Smooth muscle cell (in vitro differentiated cells): ENCODE measurements at regions not wholly inside any gene's neighbourhood (a gene's known extent, or its start where the extent isn't known, plus 50 kb on each side); places are given as distances from the start of the nearest gene placed in this dataset.
"Not testable (repeated sequence)": the region's sequence is repeated elsewhere in the genome, so short reads cannot be mapped to it uniquely, and the experiment has no call there.

Experiments used
- DNase-seq: peaks from one replicate; lab custom pipeline; 2025; ENCODE audit not compliant: unreplicated experiment; lab: John Stamatoyannopoulos, UW
- H2AFZ ChIP-seq: fragments of 200-600 bp; sonication (generic); 2 replicates; pipeline ENCODE4 v1.6.0; 2016; ENCODE audit warnings: antibody characterized with exemption, low read depth, mild to moderate bottlenecking
- H3F3A ChIP-seq: fragments of 200-600 bp; sonication (generic); 2 replicates; pipeline ENCODE4 v1.6.0; 2017; ENCODE audit warnings: antibody characterized with exemption, low read depth
- H3K27ac ChIP-seq: fragments of 200-600 bp; sonication (generic); 2 replicates; pipeline ENCODE4 v1.5.1; 2016; ENCODE audit warnings: low read depth, mild to moderate bottlenecking
- H3K27me3 ChIP-seq: fragments of 200-600 bp; sonication (generic); 2 replicates; pipeline ENCODE4 v1.6.1; 2016; ENCODE audit warnings: low read depth, mild to moderate bottlenecking
- H3K36me3 ChIP-seq: fragments of 200-600 bp; sonication (generic); 2 replicates; pipeline ENCODE4 v1.5.1; 2016; ENCODE audit warnings: low read depth
- H3K4me1 ChIP-seq: fragments of 200-600 bp; sonication (generic); 2 replicates; pipeline ENCODE4 v1.5.1; 2016; ENCODE audit warnings: low read depth
- H3K4me2 ChIP-seq: fragments of 200-600 bp; sonication (generic); 2 replicates; pipeline ENCODE4 v1.6.0; 2016; ENCODE audit warnings: mild to moderate bottlenecking
- H3K4me3 ChIP-seq: fragments of 200-600 bp; sonication (generic); 2 replicates; pipeline ENCODE4 v1.5.1; 2016; ENCODE audit warnings: mild to moderate bottlenecking
- H3K79me2 ChIP-seq: fragments of 200-600 bp; sonication (generic); 2 replicates; pipeline ENCODE4 v1.6.0; 2016; ENCODE audit warnings: low read depth, mild to moderate bottlenecking
- H3K9ac ChIP-seq: fragments of 200-600 bp; sonication (generic); 2 replicates; pipeline ENCODE4 v1.6.0; 2016; ENCODE audit warnings: low read depth
- H3K9me3 ChIP-seq: fragments of 200-600 bp; sonication (generic); replicated peaks from 2 replicates; pipeline ENCODE4 v1.5.1; 2016; ENCODE audit warnings: low read depth
- H4K20me1 ChIP-seq: fragments of 200-600 bp; sonication (generic); 2 replicates; pipeline ENCODE4 v1.6.0; 2016; ENCODE audit warnings: low read depth
- WGBS: methylation state at CpG from one replicate; pipeline ENCODE4 v1.1.7; 2016; ENCODE audit warnings: low lambda C conversion rate; 5-methylcytosine and 5-hydroxymethylcytosine counted together
- TF ChIP-seq, protein P1 (sequence below): fragments of 200-600 bp; sonication (generic); IDR thresholded peaks from 2 replicates; pipeline ENCODE4 v1.5.1; 2017; ENCODE audit warnings: borderline replicate concordance, mild to moderate bottlenecking, antibody characterized with exemption; ENCODE audit not compliant: insufficient read depth, poor library complexity, severe bottlenecking

DNA sequence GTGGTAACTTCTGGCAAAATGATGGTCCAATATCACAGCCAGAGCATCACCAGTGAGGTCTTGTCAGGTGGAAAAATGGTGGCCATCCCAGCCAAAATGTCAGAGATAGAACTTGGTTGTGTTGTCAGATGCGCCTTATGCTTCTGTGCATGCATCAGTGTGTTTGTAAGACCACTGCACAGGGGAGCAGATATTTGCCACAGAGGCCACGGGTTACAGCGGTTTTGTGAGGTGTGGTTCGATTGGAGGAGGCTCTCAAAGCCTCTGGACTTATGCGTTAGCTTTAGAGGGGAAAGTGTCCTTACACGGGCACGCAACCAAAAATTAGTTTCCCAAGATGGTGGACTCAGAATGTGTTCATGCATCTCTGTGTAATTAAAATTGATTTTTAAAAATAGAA lies 243.8 kb downstream of the ADGRD1 start:
- TF ChIP-seq, protein P1, sequence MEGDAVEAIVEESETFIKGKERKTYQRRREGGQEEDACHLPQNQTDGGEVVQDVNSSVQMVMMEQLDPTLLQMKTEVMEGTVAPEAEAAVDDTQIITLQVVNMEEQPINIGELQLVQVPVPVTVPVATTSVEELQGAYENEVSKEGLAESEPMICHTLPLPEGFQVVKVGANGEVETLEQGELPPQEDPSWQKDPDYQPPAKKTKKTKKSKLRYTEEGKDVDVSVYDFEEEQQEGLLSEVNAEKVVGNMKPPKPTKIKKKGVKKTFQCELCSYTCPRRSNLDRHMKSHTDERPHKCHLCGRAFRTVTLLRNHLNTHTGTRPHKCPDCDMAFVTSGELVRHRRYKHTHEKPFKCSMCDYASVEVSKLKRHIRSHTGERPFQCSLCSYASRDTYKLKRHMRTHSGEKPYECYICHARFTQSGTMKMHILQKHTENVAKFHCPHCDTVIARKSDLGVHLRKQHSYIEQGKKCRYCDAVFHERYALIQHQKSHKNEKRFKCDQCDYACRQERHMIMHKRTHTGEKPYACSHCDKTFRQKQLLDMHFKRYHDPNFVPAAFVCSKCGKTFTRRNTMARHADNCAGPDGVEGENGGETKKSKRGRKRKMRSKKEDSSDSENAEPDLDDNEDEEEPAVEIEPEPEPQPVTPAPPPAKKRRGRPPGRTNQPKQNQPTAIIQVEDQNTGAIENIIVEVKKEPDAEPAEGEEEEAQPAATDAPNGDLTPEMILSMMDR: no peak
- Histone ChIP-seq H3K9ac (no peak overlapping the region), H3F3A (no peaks in the 10 kb centered on the region), H3K36me3 (no peaks in the 10 kb centered on the region), H2AFZ (no peak overlapping the region), H3K27me3 (no peaks in the 10 kb centered on the region), H3K4me3 (no peak overlapping the region), H3K4me1 (no peaks in the 10 kb centered on the region), H3K9me3 (no peaks in the 10 kb centered on the region), H3K4me2 (no peak overlapping the region), H3K27ac (no peak overlapping the region), H4K20me1 (no peaks in the 10 kb centered on the region), H3K79me2 (no peaks in the 10 kb centered on the region)
- no peak for DNase-seq
- WGBS: 88% methylated on average over 7 of the region's 7 CpGs

DNA sequence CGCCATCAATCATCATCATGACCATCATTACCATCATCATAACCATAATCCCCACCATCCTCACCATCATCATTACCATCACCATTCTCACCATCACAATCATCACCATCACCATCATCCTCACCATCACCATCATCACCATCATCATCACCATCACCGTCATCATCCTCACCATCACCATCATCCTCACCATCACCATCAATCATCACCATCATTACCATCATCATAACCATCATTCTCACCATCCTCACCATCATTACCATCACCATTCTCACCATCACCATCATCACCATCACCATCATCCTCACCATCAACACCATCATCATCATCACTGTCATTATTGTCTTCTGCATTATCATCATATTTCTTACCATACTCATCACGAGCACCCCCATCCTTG lies 245.5 kb downstream of the ADGRD1 start:
- 70% methylated on average over 3 of the region's 3 CpGs for WGBS
- TF ChIP-seq, protein P1: no peak
- no peak overlapping the region for H3K9ac ChIP-seq

DNA sequence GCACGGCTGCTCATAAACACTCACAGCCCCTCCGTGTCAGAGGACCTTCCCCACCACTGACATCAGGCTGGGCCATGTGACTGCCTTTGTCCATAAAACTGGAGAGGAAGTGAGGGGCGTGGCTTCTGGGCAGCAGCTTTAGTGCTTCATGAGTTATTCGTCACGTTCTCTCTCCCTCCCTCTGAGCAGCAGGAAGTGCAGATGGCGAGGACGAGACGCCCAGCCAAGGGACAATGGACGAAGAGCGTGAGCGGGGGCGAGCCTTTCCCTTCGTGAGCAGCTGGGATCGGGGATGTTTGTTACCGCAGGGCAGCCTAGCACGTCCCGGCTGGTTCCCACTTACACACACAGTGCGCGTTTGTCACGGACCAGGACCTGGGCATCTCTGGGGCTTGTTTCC lies 248.2 kb downstream of the ADGRD1 start:
- H3K9ac ChIP-seq, H2AFZ ChIP-seq, H3F3A ChIP-seq, H3K27ac ChIP-seq, H3K9me3 ChIP-seq, H3K4me2 ChIP-seq, H3K36me3 ChIP-seq, DNase-seq, H3K27me3 ChIP-seq, H3K79me2 ChIP-seq, H4K20me1 ChIP-seq, H3K4me3 ChIP-seq, H3K4me1 ChIP-seq: not testable (repeated sequence)
- WGBS: no CpG with 5 or more reads among the region's 20 CpGs

More for the DNA sequence above, 245.5 kb downstream of the ADGRD1 start:
- H3K27me3 ChIP-seq: no peaks in the 10 kb centered on the region
- H3K36me3 ChIP-seq: no peaks in the 10 kb centered on the region
- no peaks in the 10 kb centered on the region for H3K79me2 ChIP-seq
- H3F3A ChIP-seq: no peaks in the 10 kb centered on the region
- DNase-seq: no peak
- H4K20me1 ChIP-seq: no peaks in the 10 kb centered on the region
- H3K4me3 ChIP-seq: no peak overlapping the region
- H3K4me1 ChIP-seq: no peaks in the 10 kb centered on the region
- H3K27ac ChIP-seq: no peak overlapping the region
- no peaks in the 10 kb centered on the region for H3K9me3 ChIP-seq
- no peak overlapping the region for H2AFZ ChIP-seq
- H3K4me2 ChIP-seq: no peak overlapping the region

DNA sequence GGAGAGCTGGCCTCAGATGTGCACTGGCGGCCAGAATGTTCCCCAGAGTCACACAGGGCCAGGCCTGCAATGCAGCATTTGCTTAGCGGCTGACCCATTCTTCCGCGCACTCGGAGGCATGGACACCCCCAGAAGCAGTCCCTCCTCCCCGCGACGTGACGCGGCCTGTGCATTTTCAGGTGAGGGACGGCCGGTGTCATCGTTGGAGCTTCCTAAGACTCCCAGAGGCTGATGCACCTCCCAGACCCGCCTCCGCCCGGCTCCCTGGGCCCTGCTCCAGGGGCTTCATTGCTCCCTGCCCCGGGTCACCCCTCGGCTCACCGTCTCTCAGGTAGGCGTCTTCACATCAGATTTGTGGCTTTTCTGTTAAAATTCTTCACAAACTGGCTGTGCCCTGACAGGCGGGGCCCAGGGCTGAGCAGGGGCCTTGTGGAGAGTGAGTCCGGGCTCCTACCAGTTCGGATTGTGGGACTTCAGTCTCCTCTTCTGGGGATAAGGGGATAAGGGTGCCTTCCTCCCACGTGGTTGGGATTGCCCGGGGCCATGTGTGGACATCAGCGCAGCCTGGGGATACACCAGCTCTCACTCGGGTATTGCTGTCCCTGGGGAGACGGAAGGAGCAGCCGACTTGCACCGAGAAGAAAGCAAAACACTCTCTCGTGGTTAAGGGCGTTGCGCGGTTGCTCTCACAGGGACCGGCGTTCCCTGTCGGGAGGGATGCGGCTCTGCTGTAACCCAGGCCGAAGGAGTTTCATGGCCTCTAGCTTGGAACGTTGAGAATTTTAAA lies 249.1 kb downstream of the ADGRD1 start:
- TF ChIP-seq, protein P1: no peak
- Histone ChIP-seq H3K27ac (no peak overlapping the region), H3K9ac (no peak overlapping the region), H3K9me3 (no peaks in the 10 kb centered on the region), H3K79me2 (no peaks in the 10 kb centered on the region), H3K4me1 (no peaks in the 10 kb centered on the region), H3F3A (no peaks in the 10 kb centered on the region), H2AFZ (no peak overlapping the region), H4K20me1 (no peaks in the 10 kb centered on the region), H3K4me3 (no peak overlapping the region), H3K27me3 (no peaks in the 10 kb centered on the region), H3K4me2 (no peak overlapping the region), H3K36me3 (no peaks in the 10 kb centered on the region)
- 90% methylated on average over 40 of the region's 40 CpGs for WGBS
- no peak for DNase-seq
